B cell (primary cell): ENCODE measurements at regions not wholly inside any gene's neighbourhood (a gene's known extent, or its start where the extent isn't known, plus 50 kb on each side); places are given as distances from the start of the nearest gene placed in this dataset.

Experiments
- ATAC-seq: fragments of 200-7000 bp; cut with Tn5 transposase; one replicate; pipeline ENCODE4 v1.10.0; 2021; ENCODE audit warnings: low read depth, mild to moderate bottlenecking, moderate number of reproducible peaks, moderate library complexity
- CTCF ChIA-PET: fragments of 350-600 bp; sonication (Branson Sonifier 250); formaldehyde crosslinking; loops from one replicate; lab custom pipeline; 2021; ENCODE audit warnings: antibody characterized with exemption, inconsistent platforms; lab: Charles Lee
- POLR2A ChIA-PET: fragments of 350-600 bp; sonication (Branson Sonifier 250); formaldehyde crosslinking; loops from one replicate; lab custom pipeline; 2021; ENCODE audit warnings: antibody characterized with exemption; lab: Charles Lee
- DNase-seq: peaks from one replicate; pipeline ENCODE4 v3.0.0; 2013
- H2AFZ ChIP-seq: 2 replicates; pipeline ENCODE4 v1.6.1; 2012; ENCODE audit warnings: mild to moderate bottlenecking, low read depth, low read length; ENCODE audit not compliant: insufficient read depth, poor library complexity, severe bottlenecking
- H3K27ac ChIP-seq, 2 donors: 1 replicate in 1 of 2; 2 replicates in 1 of 2; pipeline ENCODE4 v1.5.1; 2012 to 2013; ENCODE audit warnings: low read length in 2 of 2, mild to moderate bottlenecking in 2 of 2, moderate library complexity in 1 of 2
- H3K27me3 ChIP-seq, 4 experiments: fragments of 200-600 bp in 1 of 4; sonication (generic) in 1 of 4; replicated peaks in 1 of 4; 1 replicate in 2 of 4; 2 replicates in 2 of 4; pipeline versions ENCODE4 v1.6.1 to v1.7.0; 2013 to 2016; ENCODE audit warnings: low read length in 3 of 4, mild to moderate bottlenecking in 2 of 4, mixed read lengths in 1 of 4, moderate library complexity in 1 of 4; ENCODE audit not compliant: insufficient read depth in 4 of 4, control insufficient read depth in 3 of 4; ENCODE audit errors: control extremely low read depth in 1 of 4
- H3K36me3 ChIP-seq, 2 experiments: replicated peaks in 1 of 2; 1 replicate in 1 of 2; 2 replicates in 1 of 2; pipeline versions ENCODE4 v1.6.1 to v1.7.1; 2013; ENCODE audit warnings: low read length in 1 of 2; ENCODE audit not compliant: insufficient read depth in 2 of 2, control insufficient read depth in 1 of 2; ENCODE audit errors: control extremely low read depth in 1 of 2, extremely low read depth in 1 of 2
- H3K4me1 ChIP-seq, 2 donors: fragments of 200-600 bp in 1 of 2; sonication (generic) in 1 of 2; 1 replicate in 1 of 2; 2 replicates in 1 of 2; pipeline versions ENCODE4 v1.5.1 to v1.6.1; 2013 to 2017; ENCODE audit warnings: low read length in 2 of 2; ENCODE audit not compliant: control insufficient read depth in 2 of 2, insufficient read depth in 2 of 2
- H3K4me2 ChIP-seq: replicated peaks from 2 replicates; pipeline ENCODE3; 2012; ENCODE audit warnings: mild to moderate bottlenecking, low read depth, low read length; ENCODE audit not compliant: poor library complexity, severe bottlenecking
- H3K4me3 ChIP-seq, 5 experiments: fragments of 200-600 bp in 1 of 5; sonication (generic) in 1 of 5; 1 replicate in 3 of 5; 2 replicates in 2 of 5; pipeline versions ENCODE4 v1.5.1 to v1.7.0; 2011 to 2016; ENCODE audit warnings: low read length in 4 of 5, mild to moderate bottlenecking in 4 of 5, low read depth in 2 of 5, control low read depth in 1 of 5, moderate library complexity in 1 of 5; ENCODE audit not compliant: insufficient read depth in 1 of 5; ENCODE audit errors: control extremely low read depth in 1 of 5, extremely low read depth in 1 of 5
- H3K79me2 ChIP-seq: fragments of 200-600 bp; sonication (generic); one replicate; pipeline ENCODE4 v1.6.0; 2016; ENCODE audit warnings: low read length; ENCODE audit not compliant: control insufficient read depth, insufficient read depth
- H3K9ac ChIP-seq: fragments of 200-600 bp; sonication (generic); 2 replicates; pipeline ENCODE4 v1.6.1; 2017; ENCODE audit warnings: mild to moderate bottlenecking, low read length, moderate library complexity
- H3K9me3 ChIP-seq, 3 donors: one replicate each; pipeline versions ENCODE4 v1.6.1 to v1.7.1; 2013; ENCODE audit warnings: low read length in 2 of 3; ENCODE audit not compliant: control insufficient read depth in 2 of 3, insufficient read depth in 1 of 3; ENCODE audit errors: control extremely low read depth in 1 of 3
- H4K20me1 ChIP-seq: 2 replicates; pipeline ENCODE4 v1.6.0; 2012; ENCODE audit warnings: mild to moderate bottlenecking, low read length; ENCODE audit not compliant: insufficient read depth, control insufficient read depth, poor library complexity, severe bottlenecking
- H3K27ac Mint-ChIP-seq: one replicate; pipeline ENCODE4 v1.8.0; 2021; ENCODE audit warnings: mixed read lengths
- H3K27me3 Mint-ChIP-seq: one replicate; pipeline ENCODE4 v1.8.0; 2021; ENCODE audit warnings: mixed read lengths
- H3K4me1 Mint-ChIP-seq: one replicate; pipeline ENCODE4 v1.8.0; 2021; ENCODE audit warnings: mixed read lengths
- H3K4me3 Mint-ChIP-seq: one replicate; pipeline ENCODE4 v1.8.0; 2021; ENCODE audit warnings: mixed read lengths
- H3K9me3 Mint-ChIP-seq: one replicate; pipeline ENCODE4 v1.8.0; 2022; ENCODE audit warnings: mixed read lengths; ENCODE audit not compliant: insufficient read depth
- EZH2 ChIP-seq: IDR thresholded peaks from 2 replicates; pipeline ENCODE4 v1.6.1; 2012; ENCODE audit warnings: borderline replicate concordance, low read depth, mild to moderate bottlenecking, moderate library complexity, low read length; ENCODE audit not compliant: insufficient read depth, poor library complexity, severe bottlenecking
- WGBS: methylation state at CpG from one replicate; pipeline ENCODE4 v1.1.5; 2013; ENCODE audit warnings: missing lambda C conversion rate; ENCODE audit not compliant: insufficient coverage; 5-methylcytosine and 5-hydroxymethylcytosine counted together
- intact Hi-C: fragments of 100-400 bp; cut with micrococcal nuclease; formaldehyde crosslinking; loops from one replicate; pipeline ENCODE4 v1.10.0; 2022
- TF ChIP-seq, protein P1 (sequence below): fragments of 200-600 bp; IDR thresholded peaks from one replicate; pipeline ENCODE4 v1.8.0; 2022; ENCODE audit warnings: antibody characterized with exemption, mild to moderate bottlenecking

DNA sequence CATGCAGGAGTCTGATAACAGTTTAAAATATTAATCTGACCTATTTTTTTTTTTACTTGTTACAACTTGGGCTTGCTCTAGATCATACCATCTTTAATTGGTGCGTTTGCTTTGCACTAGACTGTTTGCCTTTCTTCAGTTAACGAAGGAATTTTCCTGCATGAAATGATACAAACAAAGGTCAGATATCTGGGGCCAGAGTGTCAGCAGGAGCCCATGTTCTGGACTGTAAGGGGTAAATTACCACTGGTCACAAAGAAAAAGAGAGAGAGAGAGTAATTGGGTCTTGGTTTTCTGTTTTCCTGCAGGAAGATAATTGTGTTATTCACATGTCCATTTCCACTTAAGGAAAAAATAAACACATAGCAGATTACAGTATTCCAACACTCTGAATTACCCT, 399.4 kb upstream of the MARCKS start:
- CTCF ChIA-PET, result no interaction called here
- TF ChIP-seq, protein P1, sequence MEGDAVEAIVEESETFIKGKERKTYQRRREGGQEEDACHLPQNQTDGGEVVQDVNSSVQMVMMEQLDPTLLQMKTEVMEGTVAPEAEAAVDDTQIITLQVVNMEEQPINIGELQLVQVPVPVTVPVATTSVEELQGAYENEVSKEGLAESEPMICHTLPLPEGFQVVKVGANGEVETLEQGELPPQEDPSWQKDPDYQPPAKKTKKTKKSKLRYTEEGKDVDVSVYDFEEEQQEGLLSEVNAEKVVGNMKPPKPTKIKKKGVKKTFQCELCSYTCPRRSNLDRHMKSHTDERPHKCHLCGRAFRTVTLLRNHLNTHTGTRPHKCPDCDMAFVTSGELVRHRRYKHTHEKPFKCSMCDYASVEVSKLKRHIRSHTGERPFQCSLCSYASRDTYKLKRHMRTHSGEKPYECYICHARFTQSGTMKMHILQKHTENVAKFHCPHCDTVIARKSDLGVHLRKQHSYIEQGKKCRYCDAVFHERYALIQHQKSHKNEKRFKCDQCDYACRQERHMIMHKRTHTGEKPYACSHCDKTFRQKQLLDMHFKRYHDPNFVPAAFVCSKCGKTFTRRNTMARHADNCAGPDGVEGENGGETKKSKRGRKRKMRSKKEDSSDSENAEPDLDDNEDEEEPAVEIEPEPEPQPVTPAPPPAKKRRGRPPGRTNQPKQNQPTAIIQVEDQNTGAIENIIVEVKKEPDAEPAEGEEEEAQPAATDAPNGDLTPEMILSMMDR, result no peak
- no peak for TF ChIP-seq EZH2
- Histone ChIP-seq H3K27ac (no peak overlapping the region), H2AFZ (no peak overlapping the region), H3K4me2 (no peak overlapping the region), H3K9ac (no peak overlapping the region), H3K36me3 (no peaks in the 10 kb centered on the region), H4K20me1 (no peaks in the 10 kb centered on the region), H3K9me3 (no peaks in the 10 kb centered on the region), H3K4me3 (no peak overlapping the region), H3K27me3 (no peaks in the 10 kb centered on the region), H3K4me1 (no peaks in the 10 kb centered on the region), H3K79me2 (no peaks in the 10 kb centered on the region)
- H3K27me3 Mint-ChIP-seq, result no peaks in the 10 kb centered on the region
- POLR2A ChIA-PET, result no interaction called here
- intact Hi-C loops, result no loop called here
- no peak overlapping the region for H3K4me3 Mint-ChIP-seq
- no peak for DNase-seq
- H3K27ac Mint-ChIP-seq, result no peak overlapping the region
- ATAC-seq, result no peak
- WGBS, result 79% methylated on average over 2 of the region's 2 CpGs
- no peaks in the 10 kb centered on the region for H3K9me3 Mint-ChIP-seq
- no peaks in the 10 kb centered on the region for H3K4me1 Mint-ChIP-seq

GRCh38 chr6:113458368-113459010, 398.7 kb upstream of the MARCKS start:
- intact Hi-C loops, result no loop called here
- Histone ChIP-seq H3K27ac (no peak overlapping the region), H3K4me3 (no peak overlapping the region), H3K4me1 (no peaks in the 10 kb centered on the region), H4K20me1 (no peaks in the 10 kb centered on the region), H3K9ac (no peak overlapping the region), H3K4me2 (no peak overlapping the region), H3K27me3 (no peaks in the 10 kb centered on the region), H3K79me2 (no peaks in the 10 kb centered on the region), H2AFZ (no peak overlapping the region), H3K9me3 (no peaks in the 10 kb centered on the region), H3K36me3 (no peaks in the 10 kb centered on the region)
- H3K27me3 Mint-ChIP-seq, result no peaks in the 10 kb centered on the region
- TF ChIP-seq, protein P1, result no peak
- TF ChIP-seq EZH2, result no peak
- WGBS, result no CpG with 5 or more reads among the region's 2 CpGs
- H3K27ac Mint-ChIP-seq, result no peak overlapping the region
- no peak for DNase-seq
- H3K9me3 Mint-ChIP-seq, result no peaks in the 10 kb centered on the region
- ChIA-PET POLR2A (no interaction called here), CTCF (interaction anchor here (0.6 to 0.7 kb wide), 2 partner anchors 12 to 453 kb away, joined by 3 to 4 read pairs; no protein-coding TSS in a partner anchor)
- ATAC-seq, result no peak
- H3K4me3 Mint-ChIP-seq, result no peak overlapping the region
- no peaks in the 10 kb centered on the region for H3K4me1 Mint-ChIP-seq
